SH-SY5Y (cell line): ENCODE measurements at regions not wholly inside any gene's neighbourhood (a gene's known extent, or its start where the extent isn't known, plus 50 kb on each side); places are given as distances from the start of the nearest gene placed in this dataset.

Source experiments
- GATA2 ChIP-seq: IDR thresholded peaks from 2 replicates; pipeline ENCODE4 v1.6.1; 2011; ENCODE audit warnings: mild to moderate bottlenecking, low read depth, low read length
- GATA3 ChIP-seq: IDR thresholded peaks from 2 replicates; pipeline ENCODE4 v1.6.1; 2011; ENCODE audit warnings: low read depth, mild to moderate bottlenecking, low read length, moderate library complexity

GRCh38 chr5:87853541-87853940 is 415.1 kb downstream of the TMEM161B start:
- no peak for TF ChIP-seq GATA2
- TF ChIP-seq GATA3, result no peak
